ENCODE measurements at regions not wholly inside any gene's neighbourhood (a gene's known extent, or its start where the extent isn't known, plus 50 kb on each side); places are given as distances from the start of the nearest gene placed in this dataset.

GRCh38 chr18:75574187-75574586, 146.7 kb upstream of the SMIM21 start:
- DNase-seq: no peak

- no peak for DNase-seq
Observed at GRCh38 chr18:75563150-75563549, 135.6 kb upstream of the SMIM21 start.

DNA sequence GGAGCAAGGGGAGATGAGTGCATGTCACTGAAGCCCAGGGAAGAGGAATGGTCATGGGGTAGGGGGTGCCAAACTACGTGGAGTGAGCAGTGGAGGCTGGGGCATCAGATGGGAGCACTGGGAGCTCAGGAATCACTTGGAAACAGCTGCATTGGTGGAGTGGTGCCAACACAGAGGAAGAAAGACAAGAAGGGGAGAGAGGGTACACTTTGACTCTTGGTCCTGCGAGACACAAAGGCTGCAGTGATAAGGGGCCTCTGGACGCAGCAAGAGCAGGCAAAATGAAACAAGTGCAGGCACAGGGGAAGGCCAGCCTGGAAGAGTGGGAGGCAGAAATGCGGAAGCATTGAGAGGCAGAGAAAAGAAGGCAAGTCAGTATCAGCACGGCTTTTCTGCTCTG, 134.7 kb upstream of the SMIM21 start:
- no peak for DNase-seq

DNA sequence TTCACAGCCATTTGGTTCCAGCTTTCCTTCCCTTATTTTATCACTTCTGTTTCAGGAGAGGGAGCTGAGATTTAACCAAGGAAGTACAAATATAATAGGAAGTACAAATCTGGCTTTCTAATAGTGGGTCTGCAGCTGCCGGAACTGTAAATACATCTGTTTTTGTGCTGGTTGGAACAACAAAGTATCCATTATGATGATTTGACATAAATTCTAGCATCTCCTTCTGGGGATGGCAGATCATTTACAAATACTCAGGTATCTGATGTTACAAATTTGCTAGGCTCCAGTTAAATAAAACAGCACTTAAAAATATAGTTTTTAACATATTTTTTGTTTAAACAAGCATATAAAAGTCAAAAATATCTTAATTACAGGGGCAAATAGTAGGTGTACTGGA, 131.3 kb upstream of the SMIM21 start:
- DNase-seq: no peak

DNA sequence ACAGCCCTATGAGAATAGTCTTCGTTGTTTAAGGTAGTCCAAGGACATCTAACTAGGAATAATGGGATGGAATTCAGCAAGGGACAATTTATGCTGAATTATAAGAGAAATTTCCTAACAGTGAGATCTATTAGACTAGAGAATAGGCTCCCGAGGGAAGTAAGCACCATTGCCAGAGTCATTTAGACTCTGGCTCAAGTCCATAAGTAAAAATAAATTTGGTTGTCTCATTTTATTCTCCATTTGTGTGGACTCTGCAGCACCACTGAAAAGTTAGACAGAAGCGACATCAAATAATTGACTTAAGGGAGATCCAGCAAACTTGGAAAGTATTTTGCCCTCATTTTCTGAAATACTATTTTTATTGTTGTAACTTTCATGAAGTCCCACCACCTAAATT, 129.3 kb upstream of the SMIM21 start:
- DNase-seq: no peak

DNA sequence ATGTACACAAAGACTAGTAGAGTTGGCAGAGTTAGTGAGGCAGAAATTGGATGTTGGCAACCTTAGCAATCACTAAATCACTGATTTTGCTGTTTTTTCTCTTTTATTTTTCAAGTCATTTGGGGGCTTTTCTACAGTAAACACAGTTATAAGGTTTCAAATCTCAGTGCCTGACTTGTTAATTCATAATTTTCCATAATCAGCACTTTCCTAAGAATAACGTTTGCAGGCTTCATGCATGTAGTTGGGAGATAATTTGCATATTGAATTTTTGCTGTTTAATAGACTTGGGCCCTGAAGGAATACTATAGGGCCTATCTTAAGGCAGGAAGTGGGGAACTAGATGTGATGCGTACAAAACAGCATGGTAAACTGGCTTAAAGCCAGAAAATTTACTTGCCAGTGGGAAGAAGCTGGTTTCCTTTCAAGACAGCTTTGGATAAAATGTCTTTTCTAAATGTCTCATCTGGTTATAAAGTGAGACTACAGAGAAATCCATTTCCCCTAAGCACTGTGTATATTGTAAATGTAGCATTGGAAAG, 127.2 kb upstream of the SMIM21 start:
- no peak for DNase-seq

GRCh38 chr18:75554176-75554575, 126.7 kb upstream of the SMIM21 start:
- no peak for DNase-seq

DNA sequence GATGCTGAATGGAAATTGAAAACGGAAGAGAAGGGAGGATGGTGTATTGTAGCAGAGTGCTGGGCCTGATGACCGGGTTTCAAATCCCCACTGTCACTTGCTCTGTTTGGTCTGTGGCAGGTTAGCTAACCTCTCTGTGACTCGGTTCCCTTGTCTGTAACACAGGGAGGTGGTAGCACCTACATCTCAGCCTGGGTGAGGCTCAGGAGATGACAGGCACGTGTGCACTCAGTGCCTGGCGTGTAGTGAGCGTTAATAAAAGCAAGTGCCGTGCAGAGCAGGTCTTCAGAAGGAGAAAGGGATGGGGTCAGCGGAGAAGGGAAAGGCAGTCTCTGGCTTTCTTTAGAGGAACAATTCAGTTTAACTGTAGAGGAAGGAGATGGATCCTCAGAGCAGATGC, 125.5 kb upstream of the SMIM21 start:
- DNase-seq: no peak

- DNase-seq: no peak
Observed at GRCh38 chr18:75551071-75551470, 123.6 kb upstream of the SMIM21 start.

- no peak for DNase-seq
Observed at GRCh38 chr18:75548353-75548905, 120.9 kb upstream of the SMIM21 start.

- DNase-seq: no peak
Observed at GRCh38 chr18:75546964-75547363, 119.5 kb upstream of the SMIM21 start.

DNA sequence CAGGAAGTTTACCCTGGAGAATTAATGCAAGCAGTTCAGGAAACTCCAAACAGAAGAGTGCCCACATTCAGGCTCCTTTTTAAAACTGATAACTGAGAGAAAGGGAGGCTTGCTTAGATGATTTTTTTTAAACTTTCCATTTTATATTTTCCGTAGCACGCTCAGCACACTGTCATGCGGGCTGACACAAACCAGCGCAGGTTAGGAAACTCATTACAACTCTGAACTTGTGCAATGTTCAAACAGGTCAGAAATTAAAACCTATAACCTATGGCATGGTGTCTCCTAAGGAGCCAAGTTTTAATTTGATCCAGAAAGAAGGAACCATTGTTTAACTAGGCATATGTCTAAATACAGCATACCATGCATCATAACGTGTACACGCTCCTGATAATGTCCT, 117.7 kb upstream of the SMIM21 start:
- no peak for DNase-seq

DNA sequence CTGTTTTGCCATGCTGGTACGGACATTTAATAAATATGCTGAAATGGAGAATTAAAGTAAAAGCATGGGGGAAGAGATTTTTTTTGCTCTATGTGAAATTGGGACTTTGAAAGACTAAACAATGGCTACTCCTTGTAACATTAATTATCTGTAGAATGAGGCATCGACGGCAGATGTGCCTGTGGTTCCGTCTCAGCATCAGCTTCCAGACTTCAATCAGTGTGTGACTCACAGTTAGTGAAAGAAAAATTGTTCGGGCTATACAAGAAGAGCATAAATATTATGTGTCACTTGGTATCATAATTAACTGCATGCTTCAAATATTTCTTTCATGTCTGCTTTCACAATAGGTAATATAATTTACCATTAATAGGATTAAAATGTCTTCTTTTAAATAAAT, 117.0 kb upstream of the SMIM21 start:
- DNase-seq: no peak

DNA sequence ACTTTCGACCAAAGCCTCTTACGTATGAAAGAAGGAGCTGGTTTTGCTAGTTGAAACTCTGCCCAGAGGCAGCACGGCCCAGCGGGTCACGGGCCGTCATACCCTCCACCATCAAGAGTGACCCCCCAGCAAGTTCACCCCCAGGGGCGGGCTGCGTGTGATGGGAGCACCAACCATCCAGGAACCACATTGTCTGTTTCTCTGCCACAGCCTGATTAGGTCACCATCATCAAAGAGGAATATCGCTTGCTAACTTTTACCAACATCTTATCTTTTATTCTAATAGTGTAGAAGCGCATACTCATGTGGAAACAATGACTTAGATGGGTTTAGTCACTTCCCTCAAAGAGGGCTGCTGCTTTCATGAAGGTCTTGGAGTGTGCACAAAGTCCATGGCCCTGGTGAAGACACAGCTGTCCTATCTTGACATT, 116.6 kb upstream of the SMIM21 start:
- DNase-seq: no peak

GRCh38 chr18:75538727-75539126, 111.2 kb upstream of the SMIM21 start:
- no peak for DNase-seq

DNA sequence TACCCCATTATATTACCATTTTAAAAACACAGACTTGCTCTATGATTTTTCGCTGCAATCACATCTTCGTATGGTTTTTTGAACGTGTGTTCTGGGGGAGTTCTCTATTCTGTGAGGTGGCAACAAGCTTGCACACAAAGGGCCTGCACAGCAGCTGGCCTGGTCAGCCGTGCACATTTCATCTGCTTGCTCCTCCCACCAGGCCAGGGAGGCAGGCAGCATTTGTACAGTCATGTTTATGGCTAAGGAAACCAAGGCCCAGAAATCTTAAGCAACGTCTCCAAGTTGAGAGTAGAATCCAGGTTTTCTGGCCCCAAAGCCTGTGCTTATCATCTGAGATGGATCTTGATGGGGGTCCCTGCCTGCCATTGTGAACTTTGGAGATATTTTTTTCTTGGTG, 106.4 kb upstream of the SMIM21 start:
- no peak for DNase-seq

DNA sequence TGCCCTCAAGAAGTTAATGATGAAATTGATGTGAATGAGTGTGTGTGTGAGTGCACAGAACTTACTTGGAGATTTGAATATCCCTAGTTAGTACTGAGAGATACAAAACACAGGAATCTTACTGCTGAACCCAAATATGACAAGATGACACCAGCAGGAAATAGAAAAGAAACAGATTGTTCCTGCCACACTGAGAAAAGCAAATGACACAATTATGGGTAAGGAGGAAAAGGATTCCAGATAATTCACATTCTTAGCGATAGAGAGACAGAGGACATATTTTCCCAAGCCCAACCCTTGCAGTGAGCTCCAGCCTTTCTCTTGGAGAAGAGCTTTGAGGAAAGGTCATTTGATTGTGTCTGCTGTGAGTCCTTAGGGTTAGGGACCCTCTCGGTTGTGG, 105.7 kb upstream of the SMIM21 start:
- DNase-seq: no peak

GRCh38 chr18:75531851-75532459, 104.5 kb upstream of the SMIM21 start:
- no peak for DNase-seq

GRCh38 chr18:75531212-75531850, 103.8 kb upstream of the SMIM21 start:
- DNase-seq: no peak

GRCh38 chr18:75530566-75531211, 103.2 kb upstream of the SMIM21 start:
- DNase-seq: no peak

GRCh38 chr18:75530118-75530517, 102.6 kb upstream of the SMIM21 start:
- no peak for DNase-seq

DNA sequence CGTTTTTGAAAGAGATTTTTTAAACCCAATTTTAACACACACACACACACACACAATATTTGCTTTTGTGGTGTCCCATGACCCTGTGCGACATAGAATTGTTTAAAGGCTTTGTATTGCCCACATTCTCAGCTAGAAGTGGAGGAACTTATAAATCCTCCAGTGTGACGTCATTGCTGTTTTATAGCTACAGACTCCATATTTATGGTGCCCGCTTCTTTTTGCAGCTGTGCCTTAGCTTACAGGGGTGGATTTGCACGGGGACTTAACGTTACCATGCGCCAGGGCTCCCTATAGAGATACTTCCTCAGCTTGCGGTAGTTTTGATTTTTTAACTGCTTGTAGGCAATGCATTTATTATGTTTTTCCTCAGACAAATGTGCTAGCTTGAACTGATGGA, 101.9 kb upstream of the SMIM21 start:
- DNase-seq: no peak

DNA sequence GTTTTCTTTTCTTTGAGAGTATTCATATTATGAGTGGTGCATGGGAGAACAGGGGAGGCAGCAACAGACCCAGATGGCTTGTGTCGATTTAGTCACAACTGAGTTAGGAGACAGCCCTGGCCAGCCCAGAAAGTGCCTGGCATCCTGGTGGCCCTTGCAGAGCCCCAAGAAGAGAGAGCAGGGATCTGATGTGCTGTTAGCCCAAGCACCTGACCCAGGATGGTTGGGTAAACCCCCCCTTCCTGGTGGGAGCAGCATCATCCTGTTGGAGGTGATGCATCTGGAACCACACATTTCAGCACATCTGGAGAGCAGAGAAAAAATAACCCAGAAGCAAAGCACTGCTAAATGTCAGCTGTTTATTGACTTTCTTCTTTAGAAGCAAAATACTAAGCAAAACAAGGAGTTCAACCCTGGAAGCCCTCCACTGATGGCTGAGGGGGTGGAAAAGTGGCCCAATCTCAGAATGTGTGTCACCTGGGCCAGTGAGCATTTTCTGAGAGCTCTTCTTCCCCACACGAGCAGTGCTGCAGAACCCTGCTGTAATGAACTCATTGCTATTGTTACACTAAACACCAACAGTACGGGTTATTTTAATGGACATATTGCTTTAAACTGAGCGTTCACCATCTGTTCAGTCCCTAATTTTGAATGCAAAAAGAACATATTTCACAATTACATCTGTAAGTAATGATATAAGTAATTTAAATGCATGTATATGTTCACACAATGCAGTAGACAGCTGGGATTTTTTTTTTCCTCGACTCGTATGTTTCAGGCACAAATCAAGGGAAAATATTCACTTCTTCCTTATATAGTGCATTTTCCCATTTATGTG, 100.6 kb upstream of the SMIM21 start:
- DNase-seq: no peak

All from inflammatory macrophage (primary cell).